Hepatocyte (in vitro differentiated cells): ENCODE measurements at regions not wholly inside any gene's neighbourhood (a gene's known extent, or its start where the extent isn't known, plus 50 kb on each side); places are given as distances from the start of the nearest gene placed in this dataset.

Experiments used
- DNase-seq: peaks from one replicate; pipeline ENCODE4 v3.0.0-alpha.2; 2016; ENCODE audit warnings: low spot score
- H2AFZ ChIP-seq: fragments of 200-600 bp; sonication (generic); 2 replicates; pipeline ENCODE4 v1.6.0; 2016; ENCODE audit warnings: antibody characterized with exemption, mild to moderate bottlenecking
- H3K27ac ChIP-seq: fragments of 200-600 bp; sonication (generic); 2 replicates; pipeline ENCODE4 v1.5.1; 2016; ENCODE audit warnings: mild to moderate bottlenecking
- H3K27me3 ChIP-seq: fragments of 200-600 bp; sonication (generic); 2 replicates; pipeline ENCODE4 v1.6.1; 2016
- H3K36me3 ChIP-seq: fragments of 200-600 bp; sonication (generic); replicated peaks from 2 replicates; pipeline ENCODE4 v1.5.1; 2016; ENCODE audit warnings: low read depth; ENCODE audit not compliant: insufficient read depth
- H3K4me1 ChIP-seq: fragments of 200-600 bp; sonication (generic); 2 replicates; pipeline ENCODE4 v1.5.1; 2016; ENCODE audit warnings: mild to moderate bottlenecking, moderate library complexity; ENCODE audit not compliant: insufficient read depth
- H3K4me2 ChIP-seq: fragments of 200-600 bp; sonication (generic); 2 replicates; pipeline ENCODE4 v1.6.0; 2016
- H3K4me3 ChIP-seq: fragments of 200-600 bp; sonication (generic); 2 replicates; pipeline ENCODE4 v1.5.1; 2016; ENCODE audit warnings: mild to moderate bottlenecking
- H3K79me2 ChIP-seq: fragments of 200-600 bp; sonication (generic); 2 replicates; pipeline ENCODE4 v1.6.0; 2017; ENCODE audit warnings: mild to moderate bottlenecking
- H3K9me2 ChIP-seq: fragments of 200-600 bp; sonication (generic); replicated peaks from 2 replicates; pipeline ENCODE4 v1.6.0; 2017; ENCODE audit warnings: mild to moderate bottlenecking; ENCODE audit not compliant: insufficient read depth
- H3K9me3 ChIP-seq: fragments of 200-600 bp; sonication (generic); 2 replicates; pipeline ENCODE4 v1.5.1; 2016; ENCODE audit warnings: low read depth, mild to moderate bottlenecking
- H4K20me1 ChIP-seq: fragments of 200-600 bp; sonication (generic); 2 replicates; pipeline ENCODE4 v1.6.0; 2016; ENCODE audit warnings: mild to moderate bottlenecking; ENCODE audit not compliant: insufficient read depth, poor library complexity, severe bottlenecking
- EZH2 ChIP-seq: fragments of 200-600 bp; sonication (generic); IDR thresholded peaks from 2 replicates; pipeline ENCODE4 v1.6.1; 2016; ENCODE audit warnings: antibody characterized with exemption, mild to moderate bottlenecking, borderline replicate concordance
- EZH2phosphoT487 ChIP-seq: fragments of 200-600 bp; sonication (generic); IDR thresholded peaks from one replicate; pipeline ENCODE4 v1.6.1; 2018; ENCODE audit warnings: antibody characterized with exemption, mild to moderate bottlenecking, low read depth, moderate library complexity; ENCODE audit not compliant: unreplicated experiment, severe bottlenecking
- WGBS: methylation state at CpG from one replicate; pipeline ENCODE4 v1.1.6; 2016; ENCODE audit warnings: low lambda C conversion rate; ENCODE audit errors: missing lambda C conversion rate; 5-methylcytosine and 5-hydroxymethylcytosine counted together
- TF ChIP-seq, protein P1 (sequence below): fragments of 200-600 bp; sonication (generic); IDR thresholded peaks from 2 replicates; pipeline ENCODE4 v1.5.1; 2016; ENCODE audit warnings: antibody characterized with exemption, mild to moderate bottlenecking; ENCODE audit not compliant: poor library complexity

DNA sequence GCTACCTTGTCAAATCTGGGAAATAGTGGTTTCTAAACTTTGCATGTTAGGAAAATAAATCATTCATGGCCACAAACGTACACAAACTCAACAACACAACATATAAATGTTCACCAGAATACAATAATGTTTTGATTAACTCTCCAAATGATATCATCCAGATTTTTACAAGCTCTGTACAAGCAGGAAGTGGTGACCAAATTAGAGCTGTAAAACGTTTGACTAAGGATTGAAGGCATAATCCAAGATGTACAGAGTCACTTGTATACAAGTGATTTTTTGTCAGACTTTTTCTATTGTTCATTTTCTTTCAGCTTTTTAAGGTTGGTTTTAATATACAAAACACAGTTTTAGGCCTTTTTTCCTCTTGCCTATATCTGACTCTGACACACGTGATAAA, 748.4 kb upstream of the GRM7 start:
- Histone ChIP-seq H3K4me2 (no peak overlapping the region), H3K36me3 (no peaks in the 10 kb centered on the region), H2AFZ (no peak overlapping the region), H3K27me3 (no peaks in the 10 kb centered on the region), H3K4me3 (no peak overlapping the region), H4K20me1 (no peaks in the 10 kb centered on the region), H3K27ac (no peak overlapping the region), H3K79me2 (no peaks in the 10 kb centered on the region), H3K4me1 (no peaks in the 10 kb centered on the region), H3K9me2 (no peaks in the 10 kb centered on the region), H3K9me3 (no peaks in the 10 kb centered on the region)
- 47% methylated on average over 3 of the region's 3 CpGs for WGBS
- DNase-seq: no peak
- TF ChIP-seq EZH2phosphoT487 (no peak), EZH2 (no peak)
- TF ChIP-seq, protein P1, sequence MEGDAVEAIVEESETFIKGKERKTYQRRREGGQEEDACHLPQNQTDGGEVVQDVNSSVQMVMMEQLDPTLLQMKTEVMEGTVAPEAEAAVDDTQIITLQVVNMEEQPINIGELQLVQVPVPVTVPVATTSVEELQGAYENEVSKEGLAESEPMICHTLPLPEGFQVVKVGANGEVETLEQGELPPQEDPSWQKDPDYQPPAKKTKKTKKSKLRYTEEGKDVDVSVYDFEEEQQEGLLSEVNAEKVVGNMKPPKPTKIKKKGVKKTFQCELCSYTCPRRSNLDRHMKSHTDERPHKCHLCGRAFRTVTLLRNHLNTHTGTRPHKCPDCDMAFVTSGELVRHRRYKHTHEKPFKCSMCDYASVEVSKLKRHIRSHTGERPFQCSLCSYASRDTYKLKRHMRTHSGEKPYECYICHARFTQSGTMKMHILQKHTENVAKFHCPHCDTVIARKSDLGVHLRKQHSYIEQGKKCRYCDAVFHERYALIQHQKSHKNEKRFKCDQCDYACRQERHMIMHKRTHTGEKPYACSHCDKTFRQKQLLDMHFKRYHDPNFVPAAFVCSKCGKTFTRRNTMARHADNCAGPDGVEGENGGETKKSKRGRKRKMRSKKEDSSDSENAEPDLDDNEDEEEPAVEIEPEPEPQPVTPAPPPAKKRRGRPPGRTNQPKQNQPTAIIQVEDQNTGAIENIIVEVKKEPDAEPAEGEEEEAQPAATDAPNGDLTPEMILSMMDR: no peak

DNA sequence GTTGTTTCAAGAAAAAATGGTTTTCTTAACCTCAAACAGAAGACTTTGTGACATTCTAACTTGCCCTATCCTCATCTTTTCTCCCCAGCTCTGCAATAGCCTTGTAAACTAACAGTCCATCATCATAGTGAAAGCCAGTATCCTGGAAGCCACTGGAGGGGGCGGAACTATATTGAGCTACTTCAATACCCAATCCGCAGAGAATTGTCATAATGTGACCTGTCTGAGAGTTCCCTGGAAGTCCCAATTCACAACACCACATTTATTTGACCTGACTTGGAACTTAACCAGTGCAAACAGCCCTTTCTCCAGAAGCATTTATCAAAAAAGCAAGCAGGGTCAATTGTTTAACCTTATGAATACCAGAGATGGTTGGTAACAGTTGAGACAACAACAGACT, 747.6 kb upstream of the GRM7 start:
- WGBS: 91% methylated on average over 2 of the region's 2 CpGs
- H3K27ac ChIP-seq: no peak overlapping the region
- H3K4me3 ChIP-seq: no peak overlapping the region

DNA sequence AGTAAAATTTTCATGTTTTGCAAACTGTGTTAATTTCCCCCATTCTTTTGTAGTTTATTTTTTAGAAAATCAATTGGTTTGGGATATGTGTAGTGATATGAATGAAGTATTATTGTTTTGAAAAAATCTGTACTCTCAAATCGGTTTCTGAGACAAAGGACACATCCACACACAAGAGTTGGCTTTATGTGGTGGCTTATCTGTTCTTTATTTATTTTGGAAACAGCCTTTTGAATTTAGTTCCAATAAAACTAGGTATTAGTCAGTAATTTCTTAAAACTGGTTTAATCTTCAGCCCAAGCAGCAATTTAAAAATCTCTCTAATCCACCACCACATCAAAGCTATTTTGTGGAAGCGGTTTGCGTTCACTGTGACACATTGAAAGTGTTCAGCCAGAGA, 741.5 kb upstream of the GRM7 start:
- Histone ChIP-seq H3K4me1 (no peaks in the 10 kb centered on the region), H3K27me3 (no peaks in the 10 kb centered on the region), H3K9me2 (no peaks in the 10 kb centered on the region), H3K27ac (no peak overlapping the region), H3K36me3 (no peaks in the 10 kb centered on the region), H3K4me3 (no peak overlapping the region), H3K79me2 (no peaks in the 10 kb centered on the region), H3K4me2 (no peak overlapping the region), H3K9me3 (no peaks in the 10 kb centered on the region), H4K20me1 (no peaks in the 10 kb centered on the region), H2AFZ (no peak overlapping the region)
- TF ChIP-seq EZH2phosphoT487: no peak
- TF ChIP-seq EZH2: no peak
- TF ChIP-seq, protein P1: no peak
- 53% methylated on average over 3 of the region's 3 CpGs for WGBS
- no peak for DNase-seq

More for the DNA sequence above, 747.6 kb upstream of the GRM7 start:
- H3K36me3 ChIP-seq: no peaks in the 10 kb centered on the region
- no peaks in the 10 kb centered on the region for H3K79me2 ChIP-seq
- no peak overlapping the region for H2AFZ ChIP-seq
- no peaks in the 10 kb centered on the region for H4K20me1 ChIP-seq
- no peaks in the 10 kb centered on the region for H3K4me1 ChIP-seq
- H3K4me2 ChIP-seq: no peak overlapping the region
- H3K9me3 ChIP-seq: no peaks in the 10 kb centered on the region
- no peak for DNase-seq
- no peaks in the 10 kb centered on the region for H3K9me2 ChIP-seq
- no peaks in the 10 kb centered on the region for H3K27me3 ChIP-seq
- no peak for TF ChIP-seq EZH2
- TF ChIP-seq, protein P1: no peak
- TF ChIP-seq EZH2phosphoT487: no peak

DNA sequence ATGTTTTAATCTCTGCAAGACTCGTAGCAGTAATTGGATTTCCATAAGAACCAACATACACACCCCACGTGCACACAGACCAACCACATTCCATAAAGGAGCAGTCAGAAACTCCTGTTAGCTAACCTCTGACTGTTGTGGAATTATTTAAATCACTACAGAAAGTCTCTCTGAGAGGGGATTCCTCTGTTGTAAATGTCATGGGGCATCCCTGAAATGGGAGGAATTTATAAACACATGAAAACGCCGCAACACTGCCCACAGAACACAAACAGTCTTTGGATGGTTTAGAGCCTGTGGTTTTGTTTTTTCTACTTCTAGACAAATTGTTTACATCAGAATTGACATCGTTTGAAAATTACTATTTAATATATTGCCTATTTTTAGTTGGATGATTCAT, 740.1 kb upstream of the GRM7 start:
- no peaks in the 10 kb centered on the region for H3K27me3 ChIP-seq
- peak; percentile 6 for DNase-seq
- TF ChIP-seq EZH2 (no peak), EZH2phosphoT487 (no peak)
- TF ChIP-seq, protein P1: no peak
- H3K79me2 ChIP-seq: no peaks in the 10 kb centered on the region
- 40% methylated on average over 5 of the region's 5 CpGs for WGBS
- no peaks in the 10 kb centered on the region for H3K9me3 ChIP-seq
- no peaks in the 10 kb centered on the region for H3K9me2 ChIP-seq
- H4K20me1 ChIP-seq: no peaks in the 10 kb centered on the region
- no peak overlapping the region for H3K4me3 ChIP-seq
- peak overlapping the region; percentile 11 for H3K4me2 ChIP-seq
- no peaks in the 10 kb centered on the region for H3K36me3 ChIP-seq
- H3K4me1 ChIP-seq: no peaks in the 10 kb centered on the region
- no peak overlapping the region for H3K27ac ChIP-seq
- no peak overlapping the region for H2AFZ ChIP-seq
